Endothelial cell of umbilical vein (primary cell): ENCODE measurements at regions not wholly inside any gene's neighbourhood (a gene's known extent, or its start where the extent isn't known, plus 50 kb on each side); places are given as distances from the start of the nearest gene placed in this dataset.

ENCODE experiments used
- BruUV-seq: library from RNA; stranded (reverse); fragments of 400-500 nt; replicated peaks from 2 replicates; lab custom pipeline; 2021; lab: Mats Ljungman, UMichigan
- CTCF ChIA-PET: fragments of 300-600, 350-600 bp; sonication (Branson Sonifier 250); formaldehyde crosslinking; loops from one replicate; lab custom pipeline; 2021; ENCODE audit warnings: antibody characterized with exemption, inconsistent platforms; lab: Charles Lee
- POLR2A ChIA-PET: fragments of 300-600, 350-600 bp; sonication (Branson Sonifier 250); formaldehyde crosslinking; loops from one replicate; lab custom pipeline; 2021; ENCODE audit warnings: antibody characterized with exemption, inconsistent platforms; lab: Charles Lee
- DNase-seq: peaks from one replicate; pipeline ENCODE4 v3.0.0-alpha.2; 2011; ENCODE audit warnings: low read depth, low spot score
- FAIRE-seq: peaks from 2 replicates; lab custom pipeline; 2011; peaks lifted over from hg19 to GRCh38; lab: Jason Lieb, UNC
- H2AFZ ChIP-seq: 2 replicates; pipeline ENCODE4 v1.6.0; 2012; ENCODE audit warnings: low read depth, low read length, control low read depth, inconsistent platforms
- H3K27ac ChIP-seq: 2 replicates; pipeline ENCODE4 v1.5.1; 2011; ENCODE audit warnings: low read depth, mild to moderate bottlenecking, control low read depth, low read length, moderate library complexity; ENCODE audit not compliant: insufficient read depth
- H3K27me3 ChIP-seq, 2 experiments: 2 replicates each; pipeline versions ENCODE4 v1.6.0 to v1.6.1; 2011; ENCODE audit warnings: low read length in 2 of 2, mixed read lengths in 1 of 2; ENCODE audit not compliant: control insufficient read depth in 2 of 2, insufficient read depth in 2 of 2
- H3K36me3 ChIP-seq, 2 experiments: 2 replicates in 1 of 2; 3 replicates in 1 of 2; pipeline ENCODE4 v1.5.1; 2011; ENCODE audit warnings: low read length in 2 of 2, mild to moderate bottlenecking in 1 of 2, moderate library complexity in 1 of 2; ENCODE audit not compliant: control insufficient read depth in 2 of 2, insufficient read depth in 2 of 2; ENCODE audit errors: extremely low read depth in 1 of 2
- H3K4me1 ChIP-seq: 3 replicates; pipeline ENCODE4 v1.5.1; 2011; ENCODE audit warnings: mild to moderate bottlenecking, low read length; ENCODE audit not compliant: control insufficient read depth, insufficient read depth; ENCODE audit errors: extremely low read depth
- H3K4me2 ChIP-seq: 2 replicates; pipeline ENCODE4 v1.6.1; 2011; ENCODE audit warnings: low read length, control low read depth, mixed read lengths; ENCODE audit not compliant: insufficient read depth
- H3K4me3 ChIP-seq, 3 experiments: fragments of 200-600 bp in 1 of 3; sonication (generic), shearing (Covaris generic) in 1 of 3; replicated peaks in 1 of 3; 2 replicates each; pipeline ENCODE4 v1.5.1; 2011 to 2016; ENCODE audit warnings: control low read depth in 3 of 3, low read length in 3 of 3, mild to moderate bottlenecking in 2 of 3, inconsistent platforms in 1 of 3, low read depth in 1 of 3, moderate library complexity in 1 of 3; ENCODE audit not compliant: insufficient read depth in 1 of 3
- H3K79me2 ChIP-seq: 2 replicates; pipeline ENCODE4 v1.6.0; 2012; ENCODE audit warnings: low read length, inconsistent platforms; ENCODE audit not compliant: control insufficient read depth, insufficient read depth
- H3K9ac ChIP-seq: replicated peaks from 2 replicates; pipeline ENCODE3; 2011; ENCODE audit warnings: low read length, control low read depth; ENCODE audit not compliant: insufficient read depth; ENCODE audit errors: extremely low read depth
- H3K9me1 ChIP-seq: replicated peaks from 3 replicates; pipeline ENCODE4 v1.6.0; 2011; ENCODE audit warnings: mild to moderate bottlenecking, low read length; ENCODE audit not compliant: control insufficient read depth, insufficient read depth; ENCODE audit errors: extremely low read depth
- H3K9me3 ChIP-seq: replicated peaks from 2 replicates; pipeline ENCODE4 v1.5.1; 2012; ENCODE audit warnings: low read length, inconsistent platforms; ENCODE audit not compliant: control insufficient read depth, insufficient read depth
- H4K20me1 ChIP-seq: replicated peaks from 2 replicates; pipeline ENCODE3; 2011; ENCODE audit warnings: mild to moderate bottlenecking, low read length; ENCODE audit not compliant: control insufficient read depth, insufficient read depth; ENCODE audit errors: extremely low read depth
- CTCF ChIP-seq, 2 donors: IDR thresholded peaks; 1 replicate in 1 of 2; 2 replicates in 1 of 2; pipeline ENCODE4 v1.5.1; 2011; ENCODE audit warnings: low read length in 2 of 2, mild to moderate bottlenecking in 2 of 2, moderate library complexity in 2 of 2, control low read depth in 1 of 2, inconsistent platforms in 1 of 2, low read depth in 1 of 2; ENCODE audit not compliant: insufficient read depth in 1 of 2; ENCODE audit errors: extremely low read depth in 1 of 2
- EZH2 ChIP-seq: IDR thresholded peaks from 2 replicates; pipeline ENCODE4 v1.6.1; 2012; ENCODE audit warnings: borderline replicate concordance, low read depth, mild to moderate bottlenecking, moderate library complexity, low read length, inconsistent platforms; ENCODE audit not compliant: severe bottlenecking
- JUN ChIP-seq: IDR thresholded peaks from 2 replicates; pipeline ENCODE4 v1.6.1; 2011; ENCODE audit warnings: borderline replicate concordance, low read depth; ENCODE audit not compliant: insufficient read length, insufficient read depth
- MAX ChIP-seq: IDR thresholded peaks from 2 replicates; pipeline ENCODE4 v1.6.1; 2011; ENCODE audit not compliant: insufficient read depth, insufficient read length
- MYC ChIP-seq: IDR thresholded peaks from one replicate; pipeline ENCODE4 v1.6.1; 2011; ENCODE audit warnings: mild to moderate bottlenecking, low read depth, low read length
- POLR2A ChIP-seq: IDR thresholded peaks from 2 replicates; pipeline ENCODE4 v1.6.1; 2012; ENCODE audit warnings: low read depth, mild to moderate bottlenecking, control low read depth, low read length
- dilution Hi-C: fragments of 300-500 bp; cut with MboI; formaldehyde crosslinking; loops from one replicate; pipeline ENCODE4 v1.15.0; 2019; ENCODE audit warnings: low sequenced_read_pairs; ENCODE audit not compliant: extremely low pct_ligation_motif_present
- intact Hi-C: fragments of 100-400 bp; cut with micrococcal nuclease; formaldehyde crosslinking; loops from one replicate; pipeline ENCODE4 v1.10.0; 2022

GRCh38 chr3:107117922-107118536 lies 259.2 kb upstream of the CCDC54 start:
- H3K4me3 ChIP-seq, result no peak overlapping the region
- H3K9ac ChIP-seq, result no peak overlapping the region
- FAIRE-seq (peak; percentile 44), DNase-seq (peak; percentile 60)
- intact Hi-C loops (loop anchor here (1.0 to 2.0 kb wide), 2 partner anchors 1431 to 1749 kb away; no protein-coding TSS in a partner anchor), dilution Hi-C loops (no loop called here)
- H3K79me2 ChIP-seq, result no peaks in the 10 kb centered on the region
- TF ChIP-seq EZH2 (no peak), POLR2A (no peak), CTCF (IDR thresholded peaks at IDR 0.05; ENCODE audit: extremely low read depth in 1 of 2, insufficient read depth in 1 of 2, low read depth in 1 of 2, low read length in 2 of 2) (peak; percentile 43 to 52), MYC (no peak), MAX (no peak), JUN (no peak)
- no peaks in the 10 kb centered on the region for H3K36me3 ChIP-seq
- peaks cover 0 to 8% of the 10 kb centered on the region in 2 experiments for H3K27me3 ChIP-seq
- no peak overlapping the region for H3K27ac ChIP-seq
- H3K9me3 ChIP-seq, result no peaks in the 10 kb centered on the region
- no peak overlapping the region for H3K4me2 ChIP-seq
- peak overlapping the region; percentile 1 for H2AFZ ChIP-seq
- H3K9me1 ChIP-seq, result no peaks in the 10 kb centered on the region
- no peaks in the 10 kb centered on the region for H3K4me1 ChIP-seq
- POLR2A ChIA-PET, result no interaction called here
- CTCF ChIA-PET, result interaction anchor here (0.6 to 1.8 kb wide), 18 partner anchors 9 to 1747 kb away, joined by 3 to 16 read pairs (median 4); no protein-coding TSS in a partner anchor
- H4K20me1 ChIP-seq, result no peaks in the 10 kb centered on the region
- no TSS peak for BruUV-seq
